Caco-2 (cell line): ENCODE measurements at regions not wholly inside any gene's neighbourhood (a gene's known extent, or its start where the extent isn't known, plus 50 kb on each side); places are given as distances from the start of the nearest gene placed in this dataset.

Experiments
- BruUV-seq: library from RNA; stranded (reverse); fragments of 400-500 nt; replicated peaks from 2 replicates; lab custom pipeline; 2021; lab: Mats Ljungman, UMichigan
- CTCF ChIA-PET: fragments of 300-600 bp; sonication (Branson Sonifier 250); formaldehyde crosslinking; loops from one replicate; lab custom pipeline; 2022; ENCODE audit warnings: antibody characterized with exemption; lab: Charles Lee
- POLR2A ChIA-PET: fragments of 300-600 bp; sonication (Branson Sonifier 250); formaldehyde crosslinking; loops from one replicate; lab custom pipeline; 2022; ENCODE audit warnings: antibody characterized with exemption; lab: Charles Lee
- DNase-seq, 2 experiments: peaks; one replicate each; pipeline versions ENCODE4 v3.0.0 to v3.0.0-alpha.2; 2020 to 2022
- H3K27me3 ChIP-seq: replicated peaks from 2 replicates; pipeline ENCODE4 v1.6.0; 2011; ENCODE audit warnings: low read length; ENCODE audit not compliant: control insufficient read depth, insufficient read depth
- H3K36me3 ChIP-seq: 2 replicates; pipeline ENCODE4 v1.5.1; 2011; ENCODE audit warnings: low read length; ENCODE audit not compliant: control insufficient read depth, insufficient read depth
- H3K4me1 ChIP-seq: fragments of 250-450 bp; sonication (Bioruptor Pico); 2 replicates; pipeline ENCODE4 v1.5.1; 2020; ENCODE audit warnings: mild to moderate bottlenecking
- H3K4me3 ChIP-seq: 2 replicates; pipeline ENCODE4 v1.5.1; 2011; ENCODE audit warnings: low read depth, mild to moderate bottlenecking, control low read depth, low read length
- H3K9me3 ChIP-seq: fragments of 250-450 bp; sonication (Bioruptor Pico); 2 replicates; pipeline ENCODE4 v1.5.1; 2020; ENCODE audit warnings: mild to moderate bottlenecking, moderate library complexity
- H3K27ac Mint-ChIP-seq: one replicate; pipeline ENCODE4 v1.8.0; 2022; ENCODE audit warnings: mixed read lengths; ENCODE audit not compliant: unreplicated experiment
- H3K27me3 Mint-ChIP-seq: one replicate; pipeline ENCODE4 v1.8.0; 2022; ENCODE audit warnings: mixed read lengths; ENCODE audit not compliant: insufficient read depth, unreplicated experiment
- H3K36me3 Mint-ChIP-seq: one replicate; pipeline ENCODE4 v1.8.0; 2022; ENCODE audit warnings: mild to moderate bottlenecking, mixed read lengths; ENCODE audit not compliant: insufficient read depth, unreplicated experiment
- H3K4me1 Mint-ChIP-seq: one replicate; pipeline ENCODE4 v1.8.0; 2022; ENCODE audit warnings: low read depth, mixed read lengths; ENCODE audit not compliant: unreplicated experiment
- H3K4me3 Mint-ChIP-seq: one replicate; pipeline ENCODE4 v1.8.0; 2022; ENCODE audit warnings: mild to moderate bottlenecking, moderate library complexity, mixed read lengths; ENCODE audit not compliant: unreplicated experiment
- H3K9me3 Mint-ChIP-seq: one replicate; pipeline ENCODE4 v1.8.0; 2022; ENCODE audit warnings: mixed read lengths; ENCODE audit not compliant: unreplicated experiment
- CTCF ChIP-seq, 2 experiments: fragments of 200-600 bp in 1 of 2; IDR thresholded peaks; 1 replicate in 1 of 2; 2 replicates in 1 of 2; pipeline versions ENCODE4 v1.5.1 to v1.8.0; 2011 to 2022; ENCODE audit warnings: antibody characterized with exemption in 1 of 2, control low read depth in 1 of 2, inconsistent platforms in 1 of 2, low read depth in 1 of 2, low read length in 1 of 2, mild to moderate bottlenecking in 1 of 2, moderate library complexity in 1 of 2; ENCODE audit not compliant: insufficient read depth in 1 of 2, severe bottlenecking in 1 of 2, unreplicated experiment in 1 of 2
- intact Hi-C: fragments of 100-400 bp; cut with micrococcal nuclease; formaldehyde crosslinking; loops from one replicate; pipeline ENCODE4 v1.10.0; 2022; ENCODE audit not compliant: unreplicated experiment

- no TSS peak for BruUV-seq
- no peak for TF ChIP-seq CTCF (IDR thresholded peaks at IDR 0.05; ENCODE audit: insufficient read depth in 1 of 2, low read depth in 1 of 2, low read length in 1 of 2, severe bottlenecking in 1 of 2, unreplicated experiment in 1 of 2)
- H3K36me3 ChIP-seq, result no peaks in the 10 kb centered on the region
- H3K4me1 Mint-ChIP-seq, result no peaks in the 10 kb centered on the region
- H3K36me3 Mint-ChIP-seq, result no peaks in the 10 kb centered on the region
- no peak overlapping the region for H3K4me3 ChIP-seq
- no peak for DNase-seq
- H3K4me3 Mint-ChIP-seq, result no peak overlapping the region
- no peaks in the 10 kb centered on the region for H3K4me1 ChIP-seq
- ChIA-PET CTCF (no interaction called here), POLR2A (no interaction called here)
- intact Hi-C loops, result no loop called here
- H3K9me3 ChIP-seq, result no peaks in the 10 kb centered on the region
- no peaks in the 10 kb centered on the region for H3K9me3 Mint-ChIP-seq
- H3K27ac Mint-ChIP-seq, result no peak overlapping the region
- no peaks in the 10 kb centered on the region for H3K27me3 ChIP-seq
- H3K27me3 Mint-ChIP-seq, result peaks cover 9% of the 10 kb centered on the region
Observed at GRCh38 chr14:87879389-87879788, 113.6 kb downstream of the GALC start.

- H3K4me3 ChIP-seq, result no peak overlapping the region
- Mint-ChIP-seq H3K4me3 (no peak overlapping the region), H3K27ac (no peak overlapping the region), H3K4me1 (no peaks in the 10 kb centered on the region), H3K27me3 (peaks cover 9% of the 10 kb centered on the region), H3K9me3 (no peaks in the 10 kb centered on the region), H3K36me3 (no peaks in the 10 kb centered on the region)
- ChIA-PET CTCF (no interaction called here), POLR2A (no interaction called here)
- no peak for DNase-seq
- H3K9me3 ChIP-seq, result no peaks in the 10 kb centered on the region
- TF ChIP-seq CTCF (IDR thresholded peaks at IDR 0.05; ENCODE audit: insufficient read depth in 1 of 2, low read depth in 1 of 2, low read length in 1 of 2, severe bottlenecking in 1 of 2, unreplicated experiment in 1 of 2), result no peak
- intact Hi-C loops, result no loop called here
- H3K27me3 ChIP-seq, result no peaks in the 10 kb centered on the region
- H3K4me1 ChIP-seq, result no peaks in the 10 kb centered on the region
- H3K36me3 ChIP-seq, result no peaks in the 10 kb centered on the region
- BruUV-seq, result no TSS peak
Observed at GRCh38 chr14:87878959-87879358, 114.0 kb downstream of the GALC start.

- no peaks in the 10 kb centered on the region for H3K4me1 Mint-ChIP-seq
- Histone ChIP-seq H3K9me3 (no peaks in the 10 kb centered on the region), H3K27me3 (no peaks in the 10 kb centered on the region), H3K4me1 (no peaks in the 10 kb centered on the region), H3K4me3 (no peak overlapping the region), H3K36me3 (no peaks in the 10 kb centered on the region)
- intact Hi-C loops, result no loop called here
- H3K36me3 Mint-ChIP-seq, result no peaks in the 10 kb centered on the region
- no peak for TF ChIP-seq CTCF (IDR thresholded peaks at IDR 0.05; ENCODE audit: insufficient read depth in 1 of 2, low read depth in 1 of 2, low read length in 1 of 2, severe bottlenecking in 1 of 2, unreplicated experiment in 1 of 2)
- ChIA-PET CTCF (no interaction called here), POLR2A (no interaction called here)
- peaks cover 9% of the 10 kb centered on the region for H3K27me3 Mint-ChIP-seq
- DNase-seq, result no peak
- H3K27ac Mint-ChIP-seq, result no peak overlapping the region
- no peaks in the 10 kb centered on the region for H3K9me3 Mint-ChIP-seq
- BruUV-seq, result no TSS peak
- H3K4me3 Mint-ChIP-seq, result no peak overlapping the region
Observed at GRCh38 chr14:87877877-87878276, 115.1 kb downstream of the GALC start.
